Left renal pelvis (tissue), 4 donors: ENCODE measurements at regions not wholly inside any gene's neighbourhood (a gene's known extent, or its start where the extent isn't known, plus 50 kb on each side); places are given as distances from the start of the nearest gene placed in this dataset.

Experiments used
- DNase-seq, 4 donors: peaks; one replicate each; pipeline ENCODE4 v3.0.0-alpha.2; 2013; ENCODE audit warnings: low read depth in 4 of 4, low spot score in 3 of 4

DNA sequence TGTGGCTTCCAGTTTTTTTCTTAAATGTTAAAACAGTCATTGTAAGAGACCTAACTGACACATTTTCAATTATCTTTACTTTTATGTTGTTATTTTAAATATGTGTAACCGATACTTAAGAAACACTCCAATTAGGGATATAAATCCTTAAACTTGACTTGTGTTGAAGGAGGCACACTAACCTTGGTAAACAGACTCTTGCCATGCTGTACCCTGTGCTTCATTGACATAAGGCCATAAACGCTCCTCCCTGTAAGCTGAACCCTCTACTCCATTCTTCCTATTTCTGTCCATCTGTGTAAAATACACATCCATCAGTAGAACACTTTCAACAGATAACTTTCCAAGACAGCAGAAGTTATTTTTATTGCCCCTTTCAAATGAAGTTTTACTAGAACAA is 780.5 kb upstream of the FAM98A start:
- peak in 1 of 4 donors; percentile 29 for DNase-seq

GRCh38 chr2:34373586-34374233 is 774.6 kb upstream of the FAM98A start:
- DNase-seq = no peak

GRCh38 chr2:34372967-34373366 is 773.9 kb upstream of the FAM98A start:
- DNase-seq = no peak

GRCh38 chr2:34371711-34372110 is 772.6 kb upstream of the FAM98A start:
- no peak for DNase-seq

DNA sequence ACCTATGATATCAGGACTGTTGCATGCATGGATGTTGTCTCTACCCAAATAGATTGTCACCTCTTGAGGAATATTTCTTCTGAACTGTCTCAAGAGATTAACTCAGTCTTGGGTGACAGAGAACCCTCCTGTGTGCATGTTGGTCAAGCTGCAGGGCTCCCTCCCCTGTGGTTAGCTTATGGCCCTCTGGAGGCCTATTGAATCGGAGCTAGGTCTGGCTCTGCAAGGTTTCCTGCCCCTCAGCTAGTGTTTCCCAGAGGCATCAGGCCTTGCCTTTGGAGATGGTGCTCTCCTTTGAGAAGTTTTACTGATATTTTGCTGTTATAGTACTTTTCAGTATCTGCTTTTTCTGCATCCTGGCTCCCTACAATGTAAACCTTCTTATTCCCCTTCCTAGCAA is 769.2 kb upstream of the FAM98A start:
- no peak for DNase-seq

- DNase-seq = peak in 3 of 4 donors; percentile 12 to 30 (median 12)
Measured at GRCh38 chr2:34365932-34366331, 766.8 kb upstream of the FAM98A start.

GRCh38 chr2:34365512-34365911 is 766.4 kb upstream of the FAM98A start:
- DNase-seq = no peak

DNA sequence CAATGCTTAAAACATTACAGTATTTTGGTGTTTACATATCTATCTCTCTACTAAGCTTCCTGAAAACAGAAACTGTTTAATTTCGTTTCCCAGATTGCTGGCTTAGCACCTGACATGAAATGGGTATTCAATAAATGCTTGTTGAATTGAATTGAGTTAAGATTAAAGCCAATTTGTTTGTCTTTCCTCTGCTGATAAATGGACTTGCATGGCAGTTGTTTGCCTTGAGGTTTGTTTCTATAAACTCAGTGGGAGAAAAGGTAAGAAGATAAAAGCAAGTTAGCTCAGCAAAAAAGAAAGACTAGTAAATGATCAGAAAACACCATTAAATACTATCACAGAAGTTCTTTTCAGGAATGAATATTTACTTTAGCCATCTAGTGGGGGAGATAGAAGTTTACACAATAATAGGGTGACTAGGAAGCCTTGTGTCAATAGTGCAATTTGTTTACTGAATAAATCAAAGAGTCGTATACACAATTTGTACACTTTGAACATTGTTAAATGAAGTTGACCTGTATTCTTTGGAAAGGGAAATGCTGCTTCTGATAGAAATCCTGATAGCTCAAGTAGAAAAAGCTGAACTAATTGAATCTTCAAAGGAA is 754.5 kb upstream of the FAM98A start:
- DNase-seq = no peak

DNA sequence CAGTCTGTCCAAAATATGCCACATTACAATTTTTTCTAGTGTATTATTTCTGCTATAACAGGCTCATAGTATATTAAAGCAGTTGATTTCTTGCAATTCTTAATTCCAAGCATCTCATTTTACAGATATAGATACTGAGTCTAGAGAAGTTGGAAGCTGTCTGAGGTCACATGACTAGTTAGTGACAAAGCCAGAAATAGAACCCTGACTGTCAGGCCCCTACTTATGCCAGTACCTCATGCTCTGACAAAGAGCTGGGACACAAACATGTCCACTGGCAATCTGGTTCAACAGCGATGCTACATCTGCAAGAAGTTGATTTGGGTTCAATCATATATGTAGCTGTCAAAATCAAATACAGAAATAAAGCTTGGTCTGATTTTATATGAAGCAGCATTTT is 750.4 kb upstream of the FAM98A start:
- no peak for DNase-seq

- no peak for DNase-seq
Measured at GRCh38 chr2:34345030-34345429, 745.9 kb upstream of the FAM98A start.

GRCh38 chr2:34340307-34340706 is 741.2 kb upstream of the FAM98A start:
- DNase-seq = no peak

DNA sequence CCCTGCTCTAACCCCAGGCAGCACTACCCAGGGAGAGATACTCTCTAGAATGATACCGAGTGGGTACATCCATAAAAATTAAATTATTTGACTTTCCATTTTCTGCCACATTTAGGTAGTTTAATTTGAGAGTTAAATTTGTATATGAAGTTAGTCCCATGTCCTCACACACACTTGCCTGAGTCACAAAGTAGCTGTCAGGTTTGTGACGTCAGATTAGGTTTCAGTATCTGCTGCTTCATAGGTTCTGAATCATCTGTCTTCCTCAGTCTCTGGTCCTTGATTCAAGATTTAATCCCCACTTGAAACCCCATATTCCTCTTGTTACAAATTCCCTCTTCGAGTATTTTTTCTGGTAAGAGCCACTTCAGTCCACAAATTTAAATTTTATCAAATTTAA is 738.6 kb upstream of the FAM98A start:
- no peak for DNase-seq

- no peak for DNase-seq
Measured at GRCh38 chr2:34332813-34333212, 733.7 kb upstream of the FAM98A start.

- no peak for DNase-seq
Measured at GRCh38 chr2:34320056-34320455, 721.0 kb upstream of the FAM98A start.

DNA sequence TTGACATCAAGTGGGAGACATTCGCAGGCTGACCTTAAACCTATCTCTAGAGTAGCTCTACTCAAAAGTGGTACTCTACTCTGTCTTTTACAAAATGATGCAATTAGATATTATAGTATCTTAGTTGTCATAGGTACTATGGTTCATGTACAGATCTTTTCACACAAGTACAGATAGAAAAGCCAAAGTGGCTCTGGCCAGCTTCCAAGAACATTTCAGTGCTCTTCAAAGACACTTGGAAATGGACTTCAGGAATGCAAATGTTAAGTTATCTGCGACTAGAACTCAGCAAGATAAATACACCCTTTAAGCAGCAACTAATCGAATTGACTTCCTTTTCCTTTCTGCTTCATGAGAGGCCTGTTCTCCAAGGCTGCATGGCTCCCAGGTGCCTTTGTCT is 718.7 kb upstream of the FAM98A start:
- DNase-seq = no peak

GRCh38 chr2:34316788-34317187 is 717.7 kb upstream of the FAM98A start:
- DNase-seq = no peak

GRCh38 chr2:34311816-34312215 is 712.7 kb upstream of the FAM98A start:
- no peak for DNase-seq

DNA sequence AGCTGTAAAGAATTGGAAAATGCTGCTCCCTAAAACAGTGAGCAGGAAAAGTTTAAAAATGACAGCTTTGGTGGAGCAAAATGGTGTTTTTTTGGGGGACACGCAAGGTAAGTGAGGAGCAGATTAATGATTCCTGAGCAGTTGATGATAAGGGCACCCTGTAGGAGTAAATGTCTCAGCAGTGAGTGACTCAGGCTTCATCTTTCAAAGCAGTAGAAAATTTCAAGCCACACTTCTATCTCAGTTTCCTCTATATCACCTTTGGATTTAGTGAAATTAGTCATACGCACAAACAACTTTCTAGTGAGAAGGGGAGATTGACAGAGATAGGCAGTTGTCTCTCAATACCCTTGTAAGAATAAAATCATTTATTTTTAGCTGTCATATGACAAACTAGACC is 709.0 kb upstream of the FAM98A start:
- DNase-seq = no peak

DNA sequence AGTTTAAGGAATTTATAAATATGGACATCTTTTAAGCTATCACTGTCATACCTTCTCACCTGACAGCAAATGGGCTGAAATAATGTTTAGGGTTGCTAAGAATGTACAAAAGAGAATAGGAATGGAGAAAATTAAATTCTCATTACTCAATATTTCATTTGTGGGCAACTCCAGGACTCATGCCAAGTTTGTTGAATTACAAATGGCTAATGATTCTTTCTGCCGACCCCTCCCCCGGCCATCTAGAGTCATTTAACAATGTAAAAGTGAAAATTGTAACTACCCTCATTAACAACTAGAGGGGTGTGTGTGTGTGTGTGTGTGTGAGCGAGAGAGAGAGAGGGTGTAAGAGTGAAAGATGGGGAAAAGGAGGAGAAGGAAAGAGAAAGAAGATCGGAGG is 708.5 kb upstream of the FAM98A start:
- no peak for DNase-seq

- DNase-seq = no peak
Measured at GRCh38 chr2:34306745-34307144, 707.6 kb upstream of the FAM98A start.

DNA sequence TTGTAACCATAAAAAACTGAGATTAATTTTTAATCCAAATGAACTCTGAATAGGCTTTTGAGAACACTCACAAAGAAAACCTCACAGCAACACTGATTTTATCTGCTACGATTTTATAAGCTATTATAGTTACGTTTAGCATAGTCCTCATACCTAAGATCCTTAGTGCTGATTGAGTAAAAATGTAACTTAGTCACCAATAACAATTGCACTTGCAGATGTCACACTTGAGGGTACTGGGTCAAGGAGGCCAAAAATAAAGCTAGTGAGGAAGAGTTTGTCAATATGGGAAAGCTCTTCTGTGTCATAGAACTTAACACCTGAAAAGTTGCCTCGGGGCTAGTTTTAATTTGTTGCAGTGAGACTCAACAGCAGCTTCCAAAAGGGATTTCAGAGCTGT is 706.5 kb upstream of the FAM98A start:
- DNase-seq = no peak

- DNase-seq = no peak
Measured at GRCh38 chr2:34294961-34295360, 695.9 kb upstream of the FAM98A start.

DNA sequence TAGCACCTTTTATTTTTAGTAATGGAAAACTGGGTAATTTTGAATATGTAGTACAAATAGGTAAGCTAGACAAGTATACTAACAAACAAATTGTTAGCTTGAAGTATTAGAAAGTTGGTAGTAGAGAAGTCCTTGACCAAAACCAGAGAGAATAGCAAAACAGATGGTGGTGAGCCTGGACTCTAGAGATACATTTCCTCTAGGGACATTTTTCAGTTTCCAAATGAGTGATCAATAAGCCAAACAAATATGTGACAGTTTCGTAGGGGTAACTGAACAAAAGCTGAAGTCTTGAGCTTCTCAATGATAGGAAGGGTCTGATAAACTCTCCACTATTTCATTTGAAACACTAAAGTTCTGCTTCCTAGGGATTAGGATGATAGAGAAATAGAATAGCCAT is 692.0 kb upstream of the FAM98A start:
- DNase-seq = no peak
